ENCODE measurements at regions not wholly inside any gene's neighbourhood (a gene's known extent, or its start where the extent isn't known, plus 50 kb on each side); places are given as distances from the start of the nearest gene placed in this dataset.

DNA sequence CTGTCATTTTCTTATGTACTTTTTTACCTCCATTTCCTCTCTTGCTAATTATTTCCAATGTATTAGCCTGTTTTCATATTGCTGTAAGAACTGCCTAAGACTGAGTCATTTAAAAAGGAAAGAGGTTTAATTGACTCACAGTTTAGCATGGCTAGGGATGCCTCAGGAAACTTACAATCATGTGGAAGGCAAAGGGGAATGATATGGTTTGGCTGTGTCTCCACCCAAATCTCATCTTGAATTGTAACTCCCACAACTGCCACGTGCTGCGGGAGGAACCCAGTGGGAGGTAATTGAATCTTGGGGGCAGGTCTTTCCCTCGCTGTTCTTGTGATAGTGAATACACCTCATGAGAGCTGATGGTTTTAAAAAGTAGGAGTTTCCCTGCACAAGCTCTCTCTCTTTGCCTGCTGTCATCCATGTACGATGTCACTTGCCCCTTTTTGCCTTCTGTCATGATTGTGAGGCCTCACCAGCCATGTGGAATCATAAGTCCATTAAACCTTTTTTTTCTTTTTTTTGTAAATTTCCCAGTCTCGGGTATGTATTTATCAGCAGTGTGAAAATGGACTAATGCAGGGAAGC lies 870.0 kb upstream of the INTU start:
- no peaks in the 10 kb centered on the region; a peak in 1 of 5 replicates for H3K27me3 ChIP-seq (ENCODE audit: control insufficient read depth in 1 of 2, insufficient read depth in 2 of 2, low read length in 2 of 2)
- FAIRE-seq (no peak), DNase-seq (ENCODE audit: low spot score) (no peak), ATAC-seq (no peak)
- H3K9me3 ChIP-seq (ENCODE audit: low read length), result no peaks in the 10 kb centered on the region
- ChIA-PET POLR2A (no interaction called here), CTCF (ENCODE audit: low intra/inter-chr PET ratio, low total read pairs) (no interaction called here)
- TF ChIP-seq, protein P1, sequence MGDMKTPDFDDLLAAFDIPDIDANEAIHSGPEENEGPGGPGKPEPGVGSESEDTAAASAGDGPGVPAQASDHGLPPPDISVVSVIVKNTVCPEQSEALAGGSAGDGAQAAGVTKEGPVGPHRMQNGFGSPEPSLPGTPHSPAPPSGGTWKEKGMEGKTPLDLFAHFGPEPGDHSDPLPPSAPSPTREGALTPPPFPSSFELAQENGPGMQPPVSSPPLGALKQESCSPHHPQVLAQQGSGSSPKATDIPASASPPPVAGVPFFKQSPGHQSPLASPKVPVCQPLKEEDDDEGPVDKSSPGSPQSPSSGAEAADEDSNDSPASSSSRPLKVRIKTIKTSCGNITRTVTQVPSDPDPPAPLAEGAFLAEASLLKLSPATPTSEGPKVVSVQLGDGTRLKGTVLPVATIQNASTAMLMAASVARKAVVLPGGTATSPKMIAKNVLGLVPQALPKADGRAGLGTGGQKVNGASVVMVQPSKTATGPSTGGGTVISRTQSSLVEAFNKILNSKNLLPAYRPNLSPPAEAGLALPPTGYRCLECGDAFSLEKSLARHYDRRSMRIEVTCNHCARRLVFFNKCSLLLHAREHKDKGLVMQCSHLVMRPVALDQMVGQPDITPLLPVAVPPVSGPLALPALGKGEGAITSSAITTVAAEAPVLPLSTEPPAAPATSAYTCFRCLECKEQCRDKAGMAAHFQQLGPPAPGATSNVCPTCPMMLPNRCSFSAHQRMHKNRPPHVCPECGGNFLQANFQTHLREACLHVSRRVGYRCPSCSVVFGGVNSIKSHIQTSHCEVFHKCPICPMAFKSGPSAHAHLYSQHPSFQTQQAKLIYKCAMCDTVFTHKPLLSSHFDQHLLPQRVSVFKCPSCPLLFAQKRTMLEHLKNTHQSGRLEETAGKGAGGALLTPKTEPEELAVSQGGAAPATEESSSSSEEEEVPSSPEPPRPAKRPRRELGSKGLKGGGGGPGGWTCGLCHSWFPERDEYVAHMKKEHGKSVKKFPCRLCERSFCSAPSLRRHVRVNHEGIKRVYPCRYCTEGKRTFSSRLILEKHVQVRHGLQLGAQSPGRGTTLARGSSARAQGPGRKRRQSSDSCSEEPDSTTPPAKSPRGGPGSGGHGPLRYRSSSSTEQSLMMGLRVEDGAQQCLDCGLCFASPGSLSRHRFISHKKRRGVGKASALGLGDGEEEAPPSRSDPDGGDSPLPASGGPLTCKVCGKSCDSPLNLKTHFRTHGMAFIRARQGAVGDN (CRISPR knock-in tag; IDR thresholded peaks at IDR 0.05), result no peak
- TF ChIP-seq, protein P2, sequence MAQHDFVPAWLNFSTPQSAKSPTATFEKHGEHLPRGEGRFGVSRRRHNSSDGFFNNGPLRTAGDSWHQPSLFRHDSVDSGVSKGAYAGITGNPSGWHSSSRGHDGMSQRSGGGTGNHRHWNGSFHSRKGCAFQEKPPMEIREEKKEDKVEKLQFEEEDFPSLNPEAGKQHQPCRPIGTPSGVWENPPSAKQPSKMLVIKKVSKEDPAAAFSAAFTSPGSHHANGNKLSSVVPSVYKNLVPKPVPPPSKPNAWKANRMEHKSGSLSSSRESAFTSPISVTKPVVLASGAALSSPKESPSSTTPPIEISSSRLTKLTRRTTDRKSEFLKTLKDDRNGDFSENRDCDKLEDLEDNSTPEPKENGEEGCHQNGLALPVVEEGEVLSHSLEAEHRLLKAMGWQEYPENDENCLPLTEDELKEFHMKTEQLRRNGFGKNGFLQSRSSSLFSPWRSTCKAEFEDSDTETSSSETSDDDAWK (CRISPR knock-in tag; IDR thresholded peaks at IDR 0.05), result no peak
- no peak for TF ChIP-seq TCF7 (IDR thresholded peaks at IDR 0.05; ENCODE audit: low read depth)
- no peak for TF ChIP-seq FOXA3 (CRISPR knock-in tag; IDR thresholded peaks at IDR 0.05)
- TF ChIP-seq ARNT (IDR thresholded peaks at IDR 0.05), result no peak
- no peak for TF ChIP-seq ZKSCAN5 (CRISPR knock-in tag; IDR thresholded peaks at IDR 0.05)
- TF ChIP-seq PATZ1 (CRISPR knock-in tag; IDR thresholded peaks at IDR 0.05), result no peak
- no peak for TF ChIP-seq BCLAF1 (IDR thresholded peaks at IDR 0.05)
- TF ChIP-seq PHF20 (CRISPR knock-in tag; IDR thresholded peaks at IDR 0.05), result no peak
- no peak for TF ChIP-seq HOXA3 (CRISPR knock-in tag; IDR thresholded peaks at IDR 0.05)
- no peak for TF ChIP-seq ATAD3A (CRISPR knock-in tag; IDR thresholded peaks at IDR 0.05)
- TF ChIP-seq, protein P3, sequence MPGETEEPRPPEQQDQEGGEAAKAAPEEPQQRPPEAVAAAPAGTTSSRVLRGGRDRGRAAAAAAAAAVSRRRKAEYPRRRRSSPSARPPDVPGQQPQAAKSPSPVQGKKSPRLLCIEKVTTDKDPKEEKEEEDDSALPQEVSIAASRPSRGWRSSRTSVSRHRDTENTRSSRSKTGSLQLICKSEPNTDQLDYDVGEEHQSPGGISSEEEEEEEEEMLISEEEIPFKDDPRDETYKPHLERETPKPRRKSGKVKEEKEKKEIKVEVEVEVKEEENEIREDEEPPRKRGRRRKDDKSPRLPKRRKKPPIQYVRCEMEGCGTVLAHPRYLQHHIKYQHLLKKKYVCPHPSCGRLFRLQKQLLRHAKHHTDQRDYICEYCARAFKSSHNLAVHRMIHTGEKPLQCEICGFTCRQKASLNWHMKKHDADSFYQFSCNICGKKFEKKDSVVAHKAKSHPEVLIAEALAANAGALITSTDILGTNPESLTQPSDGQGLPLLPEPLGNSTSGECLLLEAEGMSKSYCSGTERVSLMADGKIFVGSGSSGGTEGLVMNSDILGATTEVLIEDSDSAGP (CRISPR knock-in tag; IDR thresholded peaks at IDR 0.05; ENCODE audit: borderline replicate concordance), result no peak
- intact Hi-C loops (cut with micrococcal nuclease; ENCODE audit: unreplicated experiment), result no loop called here
- no peak overlapping the region for H3K4me2 ChIP-seq (ENCODE audit: low read depth, low read length)
- H3K4me1 ChIP-seq (ENCODE audit: insufficient read depth, low read length), result no peaks in the 10 kb centered on the region
- WGBS (ENCODE audit: low lambda C conversion rate), result 23% methylated on average over 5 of the region's 5 CpGs
- no peak overlapping the region for H2AFZ ChIP-seq (ENCODE audit: low read length)
- in situ Hi-C loops (cut with HindIII; ENCODE audit: extremely low pct_ligation_motif_present, low pct_unique_long_range_greater_than_20kb), result no loop called here
- H3K9ac ChIP-seq (ENCODE audit: insufficient read depth, low read depth, low read length), result no peak overlapping the region
- no peaks in the 10 kb centered on the region for H3K36me3 ChIP-seq (replicated peaks in 1 of 2; ENCODE audit: control insufficient read depth in 1 of 2, insufficient read depth in 2 of 2, low read length in 2 of 2)
- no peak overlapping the region for H3K4me3 ChIP-seq (replicated peaks in 1 of 3; ENCODE audit: insufficient read depth in 1 of 3, low read depth in 2 of 3, low read length in 3 of 3)
- H3K27ac ChIP-seq (ENCODE audit: extremely low read length, insufficient read depth, low read length), result no peak overlapping the region
- no TSS peak for BruUV-seq (replicated peaks)
- no peaks in the 10 kb centered on the region for H4K20me1 ChIP-seq (ENCODE audit: insufficient read depth, low read length)
- H3K79me2 ChIP-seq (ENCODE audit: insufficient read depth, low read length), result no peaks in the 10 kb centered on the region
